Hepatocyte (in vitro differentiated cells): ENCODE measurements at regions not wholly inside any gene's neighbourhood (a gene's known extent, or its start where the extent isn't known, plus 50 kb on each side); places are given as distances from the start of the nearest gene placed in this dataset.

Experiments
- CTCF ChIP-seq: fragments of 200-600 bp; sonication (generic); IDR thresholded peaks from 2 replicates; pipeline ENCODE4 v1.5.1; 2016; ENCODE audit warnings: antibody characterized with exemption, mild to moderate bottlenecking; ENCODE audit not compliant: poor library complexity
- EZH2 ChIP-seq: fragments of 200-600 bp; sonication (generic); IDR thresholded peaks from 2 replicates; pipeline ENCODE4 v1.6.1; 2016; ENCODE audit warnings: antibody characterized with exemption, mild to moderate bottlenecking, borderline replicate concordance
- EZH2phosphoT487 ChIP-seq: fragments of 200-600 bp; sonication (generic); IDR thresholded peaks from one replicate; pipeline ENCODE4 v1.6.1; 2018; ENCODE audit warnings: antibody characterized with exemption, mild to moderate bottlenecking, low read depth, moderate library complexity; ENCODE audit not compliant: unreplicated experiment, severe bottlenecking

- no peak for TF ChIP-seq CTCF
- TF ChIP-seq EZH2, result no peak
- TF ChIP-seq EZH2phosphoT487, result no peak
Observed at GRCh38 chr3:5891711-5892110, 704.2 kb downstream of the EDEM1 start.
